GM23338 (cell line): ENCODE measurements at regions not wholly inside any gene's neighbourhood (a gene's known extent, or its start where the extent isn't known, plus 50 kb on each side); places are given as distances from the start of the nearest gene placed in this dataset.

ENCODE experiments used
- ATAC-seq: fragments of 200-7000 bp; cut with Tn5 transposase; 3 replicates; pipeline ENCODE4 v1.9.1; 2020
- DNase-seq: peaks from one replicate; pipeline ENCODE4 v3.0.0-alpha.2; 2015; ENCODE audit warnings: low spot score
- H2AFZ ChIP-seq: fragments of 200-600 bp; sonication (generic); 2 replicates; pipeline ENCODE4 v1.8.0; 2016; ENCODE audit warnings: antibody characterized with exemption, mild to moderate bottlenecking, moderate library complexity
- H3F3A ChIP-seq: fragments of 200-600 bp; sonication (generic); replicated peaks from 2 replicates; pipeline ENCODE4 v1.8.0; 2017; ENCODE audit warnings: antibody characterized with exemption, mixed run types, low read depth
- H3K27ac ChIP-seq: fragments of 200-600 bp; sonication (generic); 2 replicates; pipeline ENCODE4 v1.6.1; 2016; ENCODE audit warnings: low read depth
- H3K27me3 ChIP-seq: fragments of 200-600 bp; sonication (generic); 2 replicates; pipeline ENCODE4 v1.8.0; 2016; ENCODE audit warnings: mild to moderate bottlenecking, mixed run types, moderate library complexity; ENCODE audit not compliant: insufficient read depth
- H3K36me3 ChIP-seq: fragments of 200-600 bp; sonication (generic); 2 replicates; pipeline ENCODE4 v1.8.0; 2016; ENCODE audit warnings: mild to moderate bottlenecking; ENCODE audit not compliant: insufficient read depth
- H3K4me1 ChIP-seq: fragments of 200-600 bp; sonication (generic); 2 replicates; pipeline ENCODE4 v1.8.0; 2016; ENCODE audit warnings: mild to moderate bottlenecking, moderate library complexity; ENCODE audit not compliant: insufficient read depth
- H3K4me2 ChIP-seq: fragments of 200-600 bp; sonication (generic); 2 replicates; pipeline ENCODE4 v1.7.1; 2017; ENCODE audit warnings: mixed run types
- H3K4me3 ChIP-seq: fragments of 200-600 bp; sonication (generic); 2 replicates; pipeline ENCODE4 v1.6.1; 2016; ENCODE audit warnings: mixed run types
- H3K79me2 ChIP-seq: fragments of 200-600 bp; sonication (generic); replicated peaks from 2 replicates; pipeline ENCODE4 v1.8.0; 2017; ENCODE audit warnings: mild to moderate bottlenecking; ENCODE audit not compliant: insufficient read depth
- H3K9me2 ChIP-seq: fragments of 200-600 bp; sonication (generic); 2 replicates; pipeline ENCODE4 v1.8.0; 2017; ENCODE audit not compliant: insufficient read depth
- H4K20me1 ChIP-seq: fragments of 200-600 bp; sonication (generic); replicated peaks from 2 replicates; pipeline ENCODE4 v1.8.0; 2017; ENCODE audit warnings: mild to moderate bottlenecking; ENCODE audit not compliant: insufficient read depth
- H3K27ac Mint-ChIP-seq: 2 replicates; pipeline ENCODE4 v1.8.0; 2020; ENCODE audit warnings: inconsistent platforms, mild to moderate bottlenecking, moderate library complexity, mixed read lengths
- H3K27me3 Mint-ChIP-seq: 3 replicates; pipeline ENCODE4 v1.8.0; 2022; ENCODE audit warnings: low read depth, mild to moderate bottlenecking, moderate library complexity, mixed read lengths, inconsistent platforms; ENCODE audit not compliant: insufficient read depth, poor library complexity
- H3K36me3 Mint-ChIP-seq: 3 replicates; pipeline ENCODE4 v1.8.0; 2021; ENCODE audit warnings: low read depth, mild to moderate bottlenecking, inconsistent platforms, moderate library complexity, mixed read lengths
- H3K4me1 Mint-ChIP-seq: 3 replicates; pipeline ENCODE4 v1.8.0; 2020; ENCODE audit warnings: mild to moderate bottlenecking, inconsistent platforms, mixed read lengths
- H3K4me3 Mint-ChIP-seq: 3 replicates; pipeline ENCODE4 v1.8.0; 2021; ENCODE audit warnings: moderate library complexity, mild to moderate bottlenecking, inconsistent platforms, mixed read lengths
- H3K9me3 Mint-ChIP-seq: 3 replicates; pipeline ENCODE4 v1.8.0; 2020; ENCODE audit warnings: moderate library complexity, mild to moderate bottlenecking, inconsistent platforms, mixed read lengths
- CREB1 ChIP-seq: fragments of 250-450 bp; sonication (Bioruptor Pico); IDR thresholded peaks from 2 replicates; pipeline ENCODE4 v1.5.0; 2020; ENCODE audit warnings: low read depth, mild to moderate bottlenecking, moderate library complexity
- EZH2 ChIP-seq: fragments of 200-600 bp; sonication (generic); IDR thresholded peaks from one replicate; pipeline ENCODE4 v1.8.0; 2017; ENCODE audit warnings: antibody characterized with exemption, mild to moderate bottlenecking, low read depth; ENCODE audit not compliant: unreplicated experiment
- EZH2phosphoT487 ChIP-seq: fragments of 200-600 bp; sonication (generic); IDR thresholded peaks from one replicate; pipeline ENCODE4 v1.8.1; 2018; ENCODE audit warnings: antibody characterized with exemption; ENCODE audit not compliant: unreplicated experiment
- JUNB ChIP-seq: IDR thresholded peaks from one replicate; pipeline ENCODE4 v1.6.1; 2016; ENCODE audit warnings: antibody characterized with exemption; ENCODE audit not compliant: unreplicated experiment
- NANOG ChIP-seq: IDR thresholded peaks from 2 replicates; pipeline ENCODE4 v1.6.1; 2016; ENCODE audit warnings: antibody characterized with exemption, borderline replicate concordance
- POLR2AphosphoS5 ChIP-seq: IDR thresholded peaks from 2 replicates; pipeline ENCODE4 v1.6.1; 2016; ENCODE audit warnings: antibody characterized with exemption, low read depth
- STAT1 ChIP-seq: IDR thresholded peaks from one replicate; pipeline ENCODE4 v1.6.1; 2016; ENCODE audit warnings: antibody characterized with exemption; ENCODE audit not compliant: unreplicated experiment
- ZNF114 ChIP-seq: fragments of 250-450 bp; sonication (Bioruptor Pico); IDR thresholded peaks from 2 replicates; pipeline ENCODE4 v1.5.0; 2020; ENCODE audit warnings: mild to moderate bottlenecking, moderate library complexity
- ZNF331 ChIP-seq: fragments of 250-450 bp; sonication (Bioruptor Pico); IDR thresholded peaks from 2 replicates; pipeline ENCODE4 v1.5.0; 2020; ENCODE audit warnings: low read depth, mild to moderate bottlenecking, moderate library complexity
- TF ChIP-seq, protein P1 (sequence below): IDR thresholded peaks from 2 replicates; pipeline ENCODE4 v1.6.1; 2016; ENCODE audit warnings: antibody characterized with exemption
- TF ChIP-seq, protein P2 (sequence below): fragments of 250-450 bp; sonication (Bioruptor Pico); IDR thresholded peaks from 2 replicates; pipeline ENCODE4 v1.5.0; 2020; ENCODE audit warnings: mild to moderate bottlenecking, moderate library complexity
- TF ChIP-seq, protein P3 (sequence below): IDR thresholded peaks from one replicate; pipeline ENCODE4 v1.6.1; 2018; ENCODE audit warnings: antibody characterized with exemption; ENCODE audit not compliant: unreplicated experiment
- TF ChIP-seq, protein P4 (sequence below), 2 experiments: fragments of 200-600 bp in 1 of 2; sonication (generic) in 1 of 2; conservative IDR thresholded peaks; 2 replicates each; pipeline versions ENCODE4 v1.5.1 to v1.6.1; 2016 to 2017; ENCODE audit warnings: antibody characterized with exemption in 2 of 2, low read depth in 2 of 2, mild to moderate bottlenecking in 2 of 2, moderate library complexity in 1 of 2

DNA sequence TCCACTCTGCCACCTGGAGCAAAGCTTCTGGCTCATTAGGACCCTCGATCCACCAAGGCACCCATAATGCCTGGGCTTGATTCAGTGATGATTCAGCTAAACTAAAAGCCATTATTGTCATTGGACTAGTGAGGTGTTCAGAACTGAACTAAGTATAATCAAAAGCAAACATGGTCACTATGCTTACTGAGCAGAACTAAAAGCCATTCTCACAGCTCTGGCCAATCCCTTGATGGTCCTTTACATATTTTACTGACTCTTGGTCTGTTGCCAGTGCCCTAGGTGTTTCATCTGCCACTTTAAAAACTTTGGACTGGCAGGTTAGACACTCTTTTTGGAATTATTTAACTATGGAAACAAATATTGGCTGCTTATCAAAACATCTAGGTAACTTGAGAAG, 703.5 kb downstream of the FAT4 start:
- Histone ChIP-seq H3F3A (no peaks in the 10 kb centered on the region), H3K4me2 (no peak overlapping the region), H2AFZ (no peak overlapping the region), H3K27ac (no peak overlapping the region), H3K9me2 (0 out of 2 replicates have a peak, but pooled peaks cover 3% of the 10 kb centered on the region), H3K4me3 (no peak overlapping the region), H3K4me1 (no peaks in the 10 kb centered on the region), H4K20me1 (no peaks in the 10 kb centered on the region), H3K27me3 (no peaks in the 10 kb centered on the region), H3K36me3 (no peaks in the 10 kb centered on the region), H3K79me2 (no peaks in the 10 kb centered on the region)
- H3K27me3 Mint-ChIP-seq: no peaks in the 10 kb centered on the region
- no peak for ATAC-seq
- H3K9me3 Mint-ChIP-seq: no peaks in the 10 kb centered on the region
- H3K4me3 Mint-ChIP-seq: no peak overlapping the region
- H3K27ac Mint-ChIP-seq: no peak overlapping the region
- no peak for DNase-seq
- TF ChIP-seq ZNF331 (CRISPR knock-in tag) (no peak), JUNB (no peak), EZH2phosphoT487 (no peak), ZNF114 (CRISPR knock-in tag) (no peak), NANOG (no peak), POLR2AphosphoS5 (no peak), CREB1 (no peak), STAT1 (no peak), EZH2 (no peak)
- TF ChIP-seq, protein P1, sequence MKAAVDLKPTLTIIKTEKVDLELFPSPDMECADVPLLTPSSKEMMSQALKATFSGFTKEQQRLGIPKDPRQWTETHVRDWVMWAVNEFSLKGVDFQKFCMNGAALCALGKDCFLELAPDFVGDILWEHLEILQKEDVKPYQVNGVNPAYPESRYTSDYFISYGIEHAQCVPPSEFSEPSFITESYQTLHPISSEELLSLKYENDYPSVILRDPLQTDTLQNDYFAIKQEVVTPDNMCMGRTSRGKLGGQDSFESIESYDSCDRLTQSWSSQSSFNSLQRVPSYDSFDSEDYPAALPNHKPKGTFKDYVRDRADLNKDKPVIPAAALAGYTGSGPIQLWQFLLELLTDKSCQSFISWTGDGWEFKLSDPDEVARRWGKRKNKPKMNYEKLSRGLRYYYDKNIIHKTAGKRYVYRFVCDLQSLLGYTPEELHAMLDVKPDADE: no peak
- TF ChIP-seq, protein P2, sequence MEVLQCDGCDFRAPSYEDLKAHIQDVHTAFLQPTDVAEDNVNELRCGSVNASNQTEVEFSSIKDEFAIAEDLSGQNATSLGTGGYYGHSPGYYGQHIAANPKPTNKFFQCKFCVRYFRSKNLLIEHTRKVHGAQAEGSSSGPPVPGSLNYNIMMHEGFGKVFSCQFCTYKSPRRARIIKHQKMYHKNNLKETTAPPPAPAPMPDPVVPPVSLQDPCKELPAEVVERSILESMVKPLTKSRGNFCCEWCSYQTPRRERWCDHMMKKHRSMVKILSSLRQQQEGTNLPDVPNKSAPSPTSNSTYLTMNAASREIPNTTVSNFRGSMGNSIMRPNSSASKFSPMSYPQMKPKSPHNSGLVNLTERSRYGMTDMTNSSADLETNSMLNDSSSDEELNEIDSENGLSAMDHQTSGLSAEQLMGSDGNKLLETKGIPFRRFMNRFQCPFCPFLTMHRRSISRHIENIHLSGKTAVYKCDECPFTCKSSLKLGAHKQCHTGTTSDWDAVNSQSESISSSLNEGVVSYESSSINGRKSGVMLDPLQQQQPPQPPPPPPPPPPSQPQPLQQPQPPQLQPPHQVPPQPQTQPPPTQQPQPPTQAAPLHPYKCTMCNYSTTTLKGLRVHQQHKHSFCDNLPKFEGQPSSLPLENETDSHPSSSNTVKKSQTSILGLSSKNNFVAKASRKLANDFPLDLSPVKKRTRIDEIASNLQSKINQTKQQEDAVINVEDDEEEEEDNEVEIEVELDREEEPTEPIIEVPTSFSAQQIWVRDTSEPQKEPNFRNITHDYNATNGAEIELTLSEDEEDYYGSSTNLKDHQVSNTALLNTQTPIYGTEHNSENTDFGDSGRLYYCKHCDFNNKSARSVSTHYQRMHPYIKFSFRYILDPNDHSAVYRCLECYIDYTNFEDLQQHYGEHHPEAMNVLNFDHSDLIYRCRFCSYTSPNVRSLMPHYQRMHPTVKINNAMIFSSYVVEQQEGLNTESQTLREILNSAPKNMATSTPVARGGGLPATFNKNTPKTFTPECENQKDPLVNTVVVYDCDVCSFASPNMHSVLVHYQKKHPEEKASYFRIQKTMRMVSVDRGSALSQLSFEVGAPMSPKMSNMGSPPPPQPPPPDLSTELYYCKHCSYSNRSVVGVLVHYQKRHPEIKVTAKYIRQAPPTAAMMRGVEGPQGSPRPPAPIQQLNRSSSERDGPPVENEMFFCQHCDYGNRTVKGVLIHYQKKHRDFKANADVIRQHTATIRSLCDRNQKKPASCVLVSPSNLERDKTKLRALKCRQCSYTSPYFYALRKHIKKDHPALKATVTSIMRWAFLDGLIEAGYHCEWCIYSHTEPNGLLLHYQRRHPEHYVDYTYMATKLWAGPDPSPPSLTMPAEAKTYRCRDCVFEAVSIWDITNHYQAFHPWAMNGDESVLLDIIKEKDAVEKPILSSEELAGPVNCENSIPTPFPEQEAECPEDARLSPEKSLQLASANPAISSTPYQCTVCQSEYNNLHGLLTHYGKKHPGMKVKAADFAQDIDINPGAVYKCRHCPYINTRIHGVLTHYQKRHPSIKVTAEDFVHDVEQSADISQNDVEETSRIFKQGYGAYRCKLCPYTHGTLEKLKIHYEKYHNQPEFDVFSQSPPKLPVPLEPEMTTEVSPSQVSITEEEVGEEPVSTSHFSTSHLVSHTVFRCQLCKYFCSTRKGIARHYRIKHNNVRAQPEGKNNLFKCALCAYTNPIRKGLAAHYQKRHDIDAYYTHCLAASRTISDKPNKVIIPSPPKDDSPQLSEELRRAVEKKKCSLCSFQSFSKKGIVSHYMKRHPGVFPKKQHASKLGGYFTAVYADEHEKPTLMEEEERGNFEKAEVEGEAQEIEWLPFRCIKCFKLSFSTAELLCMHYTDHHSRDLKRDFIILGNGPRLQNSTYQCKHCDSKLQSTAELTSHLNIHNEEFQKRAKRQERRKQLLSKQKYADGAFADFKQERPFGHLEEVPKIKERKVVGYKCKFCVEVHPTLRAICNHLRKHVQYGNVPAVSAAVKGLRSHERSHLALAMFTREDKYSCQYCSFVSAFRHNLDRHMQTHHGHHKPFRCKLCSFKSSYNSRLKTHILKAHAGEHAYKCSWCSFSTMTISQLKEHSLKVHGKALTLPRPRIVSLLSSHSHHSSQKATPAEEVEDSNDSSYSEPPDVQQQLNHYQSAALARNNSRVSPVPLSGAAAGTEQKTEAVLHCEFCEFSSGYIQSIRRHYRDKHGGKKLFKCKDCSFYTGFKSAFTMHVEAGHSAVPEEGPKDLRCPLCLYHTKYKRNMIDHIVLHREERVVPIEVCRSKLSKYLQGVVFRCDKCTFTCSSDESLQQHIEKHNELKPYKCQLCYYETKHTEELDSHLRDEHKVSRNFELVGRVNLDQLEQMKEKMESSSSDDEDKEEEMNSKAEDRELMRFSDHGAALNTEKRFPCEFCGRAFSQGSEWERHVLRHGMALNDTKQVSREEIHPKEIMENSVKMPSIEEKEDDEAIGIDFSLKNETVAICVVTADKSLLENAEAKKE (CRISPR knock-in tag): no peak
- TF ChIP-seq, protein P3, sequence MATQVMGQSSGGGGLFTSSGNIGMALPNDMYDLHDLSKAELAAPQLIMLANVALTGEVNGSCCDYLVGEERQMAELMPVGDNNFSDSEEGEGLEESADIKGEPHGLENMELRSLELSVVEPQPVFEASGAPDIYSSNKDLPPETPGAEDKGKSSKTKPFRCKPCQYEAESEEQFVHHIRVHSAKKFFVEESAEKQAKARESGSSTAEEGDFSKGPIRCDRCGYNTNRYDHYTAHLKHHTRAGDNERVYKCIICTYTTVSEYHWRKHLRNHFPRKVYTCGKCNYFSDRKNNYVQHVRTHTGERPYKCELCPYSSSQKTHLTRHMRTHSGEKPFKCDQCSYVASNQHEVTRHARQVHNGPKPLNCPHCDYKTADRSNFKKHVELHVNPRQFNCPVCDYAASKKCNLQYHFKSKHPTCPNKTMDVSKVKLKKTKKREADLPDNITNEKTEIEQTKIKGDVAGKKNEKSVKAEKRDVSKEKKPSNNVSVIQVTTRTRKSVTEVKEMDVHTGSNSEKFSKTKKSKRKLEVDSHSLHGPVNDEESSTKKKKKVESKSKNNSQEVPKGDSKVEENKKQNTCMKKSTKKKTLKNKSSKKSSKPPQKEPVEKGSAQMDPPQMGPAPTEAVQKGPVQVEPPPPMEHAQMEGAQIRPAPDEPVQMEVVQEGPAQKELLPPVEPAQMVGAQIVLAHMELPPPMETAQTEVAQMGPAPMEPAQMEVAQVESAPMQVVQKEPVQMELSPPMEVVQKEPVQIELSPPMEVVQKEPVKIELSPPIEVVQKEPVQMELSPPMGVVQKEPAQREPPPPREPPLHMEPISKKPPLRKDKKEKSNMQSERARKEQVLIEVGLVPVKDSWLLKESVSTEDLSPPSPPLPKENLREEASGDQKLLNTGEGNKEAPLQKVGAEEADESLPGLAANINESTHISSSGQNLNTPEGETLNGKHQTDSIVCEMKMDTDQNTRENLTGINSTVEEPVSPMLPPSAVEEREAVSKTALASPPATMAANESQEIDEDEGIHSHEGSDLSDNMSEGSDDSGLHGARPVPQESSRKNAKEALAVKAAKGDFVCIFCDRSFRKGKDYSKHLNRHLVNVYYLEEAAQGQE: no peak
- TF ChIP-seq, protein P4, sequence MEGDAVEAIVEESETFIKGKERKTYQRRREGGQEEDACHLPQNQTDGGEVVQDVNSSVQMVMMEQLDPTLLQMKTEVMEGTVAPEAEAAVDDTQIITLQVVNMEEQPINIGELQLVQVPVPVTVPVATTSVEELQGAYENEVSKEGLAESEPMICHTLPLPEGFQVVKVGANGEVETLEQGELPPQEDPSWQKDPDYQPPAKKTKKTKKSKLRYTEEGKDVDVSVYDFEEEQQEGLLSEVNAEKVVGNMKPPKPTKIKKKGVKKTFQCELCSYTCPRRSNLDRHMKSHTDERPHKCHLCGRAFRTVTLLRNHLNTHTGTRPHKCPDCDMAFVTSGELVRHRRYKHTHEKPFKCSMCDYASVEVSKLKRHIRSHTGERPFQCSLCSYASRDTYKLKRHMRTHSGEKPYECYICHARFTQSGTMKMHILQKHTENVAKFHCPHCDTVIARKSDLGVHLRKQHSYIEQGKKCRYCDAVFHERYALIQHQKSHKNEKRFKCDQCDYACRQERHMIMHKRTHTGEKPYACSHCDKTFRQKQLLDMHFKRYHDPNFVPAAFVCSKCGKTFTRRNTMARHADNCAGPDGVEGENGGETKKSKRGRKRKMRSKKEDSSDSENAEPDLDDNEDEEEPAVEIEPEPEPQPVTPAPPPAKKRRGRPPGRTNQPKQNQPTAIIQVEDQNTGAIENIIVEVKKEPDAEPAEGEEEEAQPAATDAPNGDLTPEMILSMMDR (conservative IDR thresholded peaks at IDR 0.05; ENCODE audit: low read depth in 2 of 2): no peak
- H3K36me3 Mint-ChIP-seq: no peaks in the 10 kb centered on the region
- H3K4me1 Mint-ChIP-seq: no peaks in the 10 kb centered on the region
